PC-3 (cell line): ENCODE measurements at regions not wholly inside any gene's neighbourhood (a gene's known extent, or its start where the extent isn't known, plus 50 kb on each side); places are given as distances from the start of the nearest gene placed in this dataset.

Experiments
- ATAC-seq: fragments of 200-7000 bp; cut with Tn5 transposase; 2 replicates; pipeline ENCODE4 v1.9.1; 2020; ENCODE audit warnings: mild to moderate bottlenecking, moderate library complexity
- BruUV-seq: library from RNA; stranded (reverse); fragments of 400-500 nt; replicated peaks from 2 replicates; lab custom pipeline; 2021; lab: Mats Ljungman, UMichigan
- CTCF ChIA-PET: fragments of 300-600 bp; sonication (Branson Sonifier 250); formaldehyde crosslinking; loops from one replicate; lab custom pipeline; 2022; ENCODE audit warnings: antibody characterized with exemption; lab: Charles Lee
- POLR2A ChIA-PET: fragments of 300-600 bp; sonication (Branson Sonifier 250); formaldehyde crosslinking; loops from one replicate; lab custom pipeline; 2022; ENCODE audit warnings: antibody characterized with exemption; ENCODE audit not compliant: unreplicated experiment; lab: Charles Lee
- DNase-seq: peaks from one replicate; pipeline ENCODE4 v3.0.0-alpha.2; 2015
- H2AFZ ChIP-seq: fragments of 300-600 bp; sonication (generic); 2 replicates; pipeline ENCODE4 v1.6.0; 2016; ENCODE audit warnings: antibody characterized with exemption, low read length
- H3F3A ChIP-seq: fragments of 300-600 bp; sonication (generic); one replicate; pipeline ENCODE4 v1.6.0; 2017; ENCODE audit warnings: antibody characterized with exemption, low read length, control low read depth, mild to moderate bottlenecking; ENCODE audit not compliant: unreplicated experiment
- H3K27ac ChIP-seq: fragments of 300-600 bp; sonication (generic); 2 replicates; pipeline ENCODE4 v1.5.1; 2016; ENCODE audit warnings: mild to moderate bottlenecking, low read length
- H3K27me3 ChIP-seq: fragments of 300-600 bp; sonication (generic); 2 replicates; pipeline ENCODE4 v1.6.1; 2016; ENCODE audit warnings: low read length, mixed read lengths
- H3K36me3 ChIP-seq: fragments of 300-600 bp; sonication (generic); 2 replicates; pipeline ENCODE4 v1.6.1; 2016; ENCODE audit warnings: low read depth, mixed run types, low read length, mixed read lengths
- H3K4me1 ChIP-seq: fragments of 300-600 bp; sonication (generic); 2 replicates; pipeline ENCODE4 v1.5.1; 2016; ENCODE audit warnings: low read length; ENCODE audit not compliant: insufficient read depth
- H3K4me2 ChIP-seq: fragments of 300-600 bp; sonication (generic); 2 replicates; pipeline ENCODE4 v1.6.0; 2016; ENCODE audit warnings: low read length
- H3K4me3 ChIP-seq: fragments of 300-600 bp; sonication (generic); 2 replicates; pipeline ENCODE4 v1.5.1; 2016; ENCODE audit warnings: mild to moderate bottlenecking, low read length, mixed read lengths
- H3K79me2 ChIP-seq: fragments of 300-600 bp; sonication (generic); 2 replicates; pipeline ENCODE4 v1.6.1; 2017; ENCODE audit warnings: low read length, mixed read lengths
- H3K9ac ChIP-seq: fragments of 300-600 bp; sonication (generic); 2 replicates; pipeline ENCODE4 v1.6.0; 2016; ENCODE audit warnings: mild to moderate bottlenecking, low read length
- H3K9me2 ChIP-seq: fragments of 300-600 bp; sonication (generic); replicated peaks from 2 replicates; pipeline ENCODE4 v1.6.1; 2016; ENCODE audit warnings: mixed run types, low read length, mixed read lengths
- H3K9me3 ChIP-seq: fragments of 300-600 bp; sonication (generic); 2 replicates; pipeline ENCODE4 v1.6.1; 2016; ENCODE audit warnings: low read length, mixed read lengths
- H4K20me1 ChIP-seq: fragments of 300-600 bp; sonication (generic); 2 replicates; pipeline ENCODE4 v1.6.1; 2016; ENCODE audit warnings: low read length, mixed read lengths
- CTCF ChIP-seq: fragments of 300-600 bp; sonication (generic); conservative IDR thresholded peaks from 2 replicates; pipeline ENCODE4 v1.5.1; 2017; ENCODE audit warnings: antibody characterized with exemption, low read depth, mild to moderate bottlenecking, low read length
- EZH2 ChIP-seq: fragments of 300-600 bp; sonication (generic); IDR thresholded peaks from one replicate; pipeline ENCODE4 v1.6.1; 2017; ENCODE audit warnings: antibody characterized with exemption, mild to moderate bottlenecking, low read length; ENCODE audit not compliant: unreplicated experiment
- EZH2phosphoT487 ChIP-seq: fragments of 300-600 bp; sonication (generic); IDR thresholded peaks from 2 replicates; pipeline ENCODE4 v1.6.1; 2018; ENCODE audit warnings: mild to moderate bottlenecking, antibody characterized with exemption, low read length, borderline replicate concordance
- intact Hi-C: fragments of 100-400 bp; cut with micrococcal nuclease; formaldehyde crosslinking; loops from 2 replicates; pipeline ENCODE4 v1.9.0; 2023

GRCh38 chr2:4358837-4359236 lies 655.5 kb downstream of the DCDC2C start:
- POLR2A ChIA-PET: no interaction called here
- 0 out of 2 replicates have a peak, but pooled peaks cover 4% of the 10 kb centered on the region for H3K9me3 ChIP-seq
- BruUV-seq: no TSS peak
- ATAC-seq (no peak), DNase-seq (no peak)
- no peaks in the 10 kb centered on the region for H3F3A ChIP-seq
- no peaks in the 10 kb centered on the region for H3K4me1 ChIP-seq
- H3K27me3 ChIP-seq: no peaks in the 10 kb centered on the region
- no peak overlapping the region for H3K27ac ChIP-seq
- H3K9ac ChIP-seq: no peak overlapping the region
- H3K9me2 ChIP-seq: no peaks in the 10 kb centered on the region
- no peak for TF ChIP-seq EZH2
- TF ChIP-seq CTCF: no peak
- no peak for TF ChIP-seq EZH2phosphoT487
- CTCF ChIA-PET: no interaction called here
- no peak overlapping the region for H2AFZ ChIP-seq
- H3K4me3 ChIP-seq: no peak overlapping the region
- H3K79me2 ChIP-seq: no peaks in the 10 kb centered on the region
- no peaks in the 10 kb centered on the region for H4K20me1 ChIP-seq
- intact Hi-C loops: no loop called here
- no peaks in the 10 kb centered on the region for H3K36me3 ChIP-seq
- H3K4me2 ChIP-seq: no peak overlapping the region

- no peak overlapping the region for H3K27ac ChIP-seq
- DNase-seq: no peak
- ChIA-PET CTCF (no interaction called here), POLR2A (no interaction called here)
- H3K79me2 ChIP-seq: no peaks in the 10 kb centered on the region
- no peaks in the 10 kb centered on the region for H3K36me3 ChIP-seq
- H4K20me1 ChIP-seq: no peaks in the 10 kb centered on the region
- H3K4me2 ChIP-seq: no peak overlapping the region
- peaks cover 8% of the 10 kb centered on the region; the same call in 1 of the 2 replicates for H3K9me3 ChIP-seq
- H3F3A ChIP-seq: no peaks in the 10 kb centered on the region
- ATAC-seq: no peak
- intact Hi-C loops: no loop called here
- no peaks in the 10 kb centered on the region for H3K4me1 ChIP-seq
- no peaks in the 10 kb centered on the region for H3K27me3 ChIP-seq
- H2AFZ ChIP-seq: no peak overlapping the region
- TF ChIP-seq EZH2 (no peak), CTCF (no peak), EZH2phosphoT487 (no peak)
- no TSS peak for BruUV-seq
- no peak overlapping the region for H3K4me3 ChIP-seq
- H3K9me2 ChIP-seq: no peaks in the 10 kb centered on the region
- H3K9ac ChIP-seq: no peak overlapping the region
Observed at GRCh38 chr2:4368907-4369306, 665.5 kb downstream of the DCDC2C start.

GRCh38 chr2:4369826-4370419 lies 666.5 kb downstream of the DCDC2C start:
- CTCF ChIA-PET: no interaction called here
- intact Hi-C loops: no loop called here
- Histone ChIP-seq H3K27me3 (no peaks in the 10 kb centered on the region), H3K79me2 (no peaks in the 10 kb centered on the region), H3K4me1 (no peaks in the 10 kb centered on the region), H2AFZ (no peak overlapping the region), H3K27ac (no peak overlapping the region), H3F3A (no peaks in the 10 kb centered on the region), H3K4me2 (no peak overlapping the region), H3K9ac (no peak overlapping the region), H3K36me3 (no peaks in the 10 kb centered on the region), H3K9me3 (peaks cover 4% of the 10 kb centered on the region; the same call in 1 of the 2 replicates), H3K9me2 (no peaks in the 10 kb centered on the region), H3K4me3 (no peak overlapping the region), H4K20me1 (no peaks in the 10 kb centered on the region)
- DNase-seq (no peak), ATAC-seq (no peak)
- POLR2A ChIA-PET: no interaction called here
- no TSS peak for BruUV-seq
- TF ChIP-seq EZH2phosphoT487 (no peak), CTCF (no peak), EZH2 (no peak)
